ENCODE measurements at regions not wholly inside any gene's neighbourhood (a gene's known extent, or its start where the extent isn't known, plus 50 kb on each side); places are given as distances from the start of the nearest gene placed in this dataset.

DNA sequence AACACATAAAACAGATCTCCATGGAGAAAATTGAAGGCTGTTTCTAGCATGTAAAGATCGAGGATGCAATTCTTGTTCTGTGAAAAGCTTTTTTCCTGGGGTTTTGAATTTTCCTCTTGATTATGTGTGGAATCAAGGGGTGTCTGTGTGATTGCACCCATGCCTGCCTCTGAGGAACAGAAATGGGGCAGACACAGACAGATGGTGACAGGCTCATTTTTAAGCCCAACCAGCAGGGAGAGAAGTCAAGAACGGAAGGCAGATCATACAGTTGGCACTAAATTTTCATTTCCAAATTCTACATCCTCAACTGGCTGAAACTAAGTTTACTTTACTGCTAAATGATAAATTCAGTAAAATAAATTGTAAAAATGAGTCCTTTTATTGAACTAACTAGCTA, 1037.7 kb upstream of the KLHL29 start:
- TF ChIP-seq, protein P1, sequence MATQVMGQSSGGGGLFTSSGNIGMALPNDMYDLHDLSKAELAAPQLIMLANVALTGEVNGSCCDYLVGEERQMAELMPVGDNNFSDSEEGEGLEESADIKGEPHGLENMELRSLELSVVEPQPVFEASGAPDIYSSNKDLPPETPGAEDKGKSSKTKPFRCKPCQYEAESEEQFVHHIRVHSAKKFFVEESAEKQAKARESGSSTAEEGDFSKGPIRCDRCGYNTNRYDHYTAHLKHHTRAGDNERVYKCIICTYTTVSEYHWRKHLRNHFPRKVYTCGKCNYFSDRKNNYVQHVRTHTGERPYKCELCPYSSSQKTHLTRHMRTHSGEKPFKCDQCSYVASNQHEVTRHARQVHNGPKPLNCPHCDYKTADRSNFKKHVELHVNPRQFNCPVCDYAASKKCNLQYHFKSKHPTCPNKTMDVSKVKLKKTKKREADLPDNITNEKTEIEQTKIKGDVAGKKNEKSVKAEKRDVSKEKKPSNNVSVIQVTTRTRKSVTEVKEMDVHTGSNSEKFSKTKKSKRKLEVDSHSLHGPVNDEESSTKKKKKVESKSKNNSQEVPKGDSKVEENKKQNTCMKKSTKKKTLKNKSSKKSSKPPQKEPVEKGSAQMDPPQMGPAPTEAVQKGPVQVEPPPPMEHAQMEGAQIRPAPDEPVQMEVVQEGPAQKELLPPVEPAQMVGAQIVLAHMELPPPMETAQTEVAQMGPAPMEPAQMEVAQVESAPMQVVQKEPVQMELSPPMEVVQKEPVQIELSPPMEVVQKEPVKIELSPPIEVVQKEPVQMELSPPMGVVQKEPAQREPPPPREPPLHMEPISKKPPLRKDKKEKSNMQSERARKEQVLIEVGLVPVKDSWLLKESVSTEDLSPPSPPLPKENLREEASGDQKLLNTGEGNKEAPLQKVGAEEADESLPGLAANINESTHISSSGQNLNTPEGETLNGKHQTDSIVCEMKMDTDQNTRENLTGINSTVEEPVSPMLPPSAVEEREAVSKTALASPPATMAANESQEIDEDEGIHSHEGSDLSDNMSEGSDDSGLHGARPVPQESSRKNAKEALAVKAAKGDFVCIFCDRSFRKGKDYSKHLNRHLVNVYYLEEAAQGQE (IDR thresholded peaks at IDR 0.05; ENCODE audit: insufficient read depth in 1 of 2, low read depth in 2 of 2, low read length in 1 of 2): no peak
- TF ChIP-seq TCF7L2 (IDR thresholded peaks at IDR 0.05; ENCODE audit: low read depth, low read length) (no peak), POLR2AphosphoS5 (IDR thresholded peaks at IDR 0.05; ENCODE audit: low read depth, low read length) (no peak), SIN3A (IDR thresholded peaks at IDR 0.05; ENCODE audit: borderline replicate concordance, insufficient read depth, low read depth, low read length) (no peak)
- TF ChIP-seq, protein P2, sequence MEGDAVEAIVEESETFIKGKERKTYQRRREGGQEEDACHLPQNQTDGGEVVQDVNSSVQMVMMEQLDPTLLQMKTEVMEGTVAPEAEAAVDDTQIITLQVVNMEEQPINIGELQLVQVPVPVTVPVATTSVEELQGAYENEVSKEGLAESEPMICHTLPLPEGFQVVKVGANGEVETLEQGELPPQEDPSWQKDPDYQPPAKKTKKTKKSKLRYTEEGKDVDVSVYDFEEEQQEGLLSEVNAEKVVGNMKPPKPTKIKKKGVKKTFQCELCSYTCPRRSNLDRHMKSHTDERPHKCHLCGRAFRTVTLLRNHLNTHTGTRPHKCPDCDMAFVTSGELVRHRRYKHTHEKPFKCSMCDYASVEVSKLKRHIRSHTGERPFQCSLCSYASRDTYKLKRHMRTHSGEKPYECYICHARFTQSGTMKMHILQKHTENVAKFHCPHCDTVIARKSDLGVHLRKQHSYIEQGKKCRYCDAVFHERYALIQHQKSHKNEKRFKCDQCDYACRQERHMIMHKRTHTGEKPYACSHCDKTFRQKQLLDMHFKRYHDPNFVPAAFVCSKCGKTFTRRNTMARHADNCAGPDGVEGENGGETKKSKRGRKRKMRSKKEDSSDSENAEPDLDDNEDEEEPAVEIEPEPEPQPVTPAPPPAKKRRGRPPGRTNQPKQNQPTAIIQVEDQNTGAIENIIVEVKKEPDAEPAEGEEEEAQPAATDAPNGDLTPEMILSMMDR (IDR thresholded peaks at IDR 0.05): no peak
- ChIA-PET POLR2A (no interaction called here), CTCF (no interaction called here)
- Histone ChIP-seq H3K4me1 (ENCODE audit: control insufficient read depth, insufficient read depth, low read length) (no peaks in the 10 kb centered on the region), H3K9me3 (ENCODE audit: control insufficient read depth, insufficient read depth, low read depth, low read length) (no peaks in the 10 kb centered on the region), H3K27me3 (ENCODE audit: control insufficient read depth, insufficient read depth, low read length) (no peaks in the 10 kb centered on the region), H3K27ac (ENCODE audit: low read length) (no peak overlapping the region), H3K36me3 (ENCODE audit: control insufficient read depth, insufficient read depth, low read length) (no peaks in the 10 kb centered on the region), H3K4me3 (ENCODE audit: low read depth in 2 of 2, low read length in 2 of 2) (no peak overlapping the region)
- intact Hi-C loops (cut with micrococcal nuclease; ENCODE audit: unreplicated experiment) (no loop called here), in situ Hi-C loops (cut with HindIII; ENCODE audit: low pct_unique_long_range_greater_than_20kb, low sequenced_read_pairs) (no loop called here)
- ATAC-seq: no peak
- no TSS peak for BruUV-seq (replicated peaks)
- no peak for DNase-seq (ENCODE audit: low read depth, low spot score)

DNA sequence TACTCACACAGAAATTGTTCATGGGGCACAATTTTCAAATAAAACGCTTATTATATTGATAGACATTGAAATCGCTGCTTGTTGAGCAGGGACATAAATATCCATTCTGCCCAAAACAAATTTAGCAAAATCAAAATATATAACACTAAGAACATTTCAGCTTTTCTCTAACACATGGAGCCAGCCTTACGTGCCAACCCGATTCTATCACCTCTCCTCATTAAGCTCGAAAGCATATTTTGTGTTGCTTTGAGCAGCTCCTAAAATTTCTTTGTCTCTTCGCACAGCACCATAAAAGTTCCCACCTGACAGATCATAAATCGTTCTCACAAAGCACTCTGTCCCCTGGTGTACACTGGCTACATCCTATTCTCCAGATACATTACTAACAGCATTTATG, 1034.4 kb upstream of the KLHL29 start:
- DNase-seq (ENCODE audit: low read depth, low spot score) (no peak), ATAC-seq (no peak)
- H3K27ac ChIP-seq (ENCODE audit: low read length): no peak overlapping the region
- no peaks in the 10 kb centered on the region for H3K4me1 ChIP-seq (ENCODE audit: control insufficient read depth, insufficient read depth, low read length)
- H3K9me3 ChIP-seq (ENCODE audit: control insufficient read depth, insufficient read depth, low read depth, low read length): no peaks in the 10 kb centered on the region
- no peak overlapping the region for H3K4me3 ChIP-seq (ENCODE audit: low read depth in 2 of 2, low read length in 2 of 2)
- no peaks in the 10 kb centered on the region for H3K27me3 ChIP-seq (ENCODE audit: control insufficient read depth, insufficient read depth, low read length)
- no peak for TF ChIP-seq TCF7L2 (IDR thresholded peaks at IDR 0.05; ENCODE audit: low read depth, low read length)
- TF ChIP-seq POLR2AphosphoS5 (IDR thresholded peaks at IDR 0.05; ENCODE audit: low read depth, low read length): no peak
- TF ChIP-seq SIN3A (IDR thresholded peaks at IDR 0.05; ENCODE audit: borderline replicate concordance, insufficient read depth, low read depth, low read length): no peak
- TF ChIP-seq, protein P1 (IDR thresholded peaks at IDR 0.05; ENCODE audit: insufficient read depth in 1 of 2, low read depth in 2 of 2, low read length in 1 of 2): no peak
- TF ChIP-seq, protein P2 (IDR thresholded peaks at IDR 0.05): no peak
- no peaks in the 10 kb centered on the region for H3K36me3 ChIP-seq (ENCODE audit: control insufficient read depth, insufficient read depth, low read length)
- ChIA-PET POLR2A (no interaction called here), CTCF (no interaction called here)
- intact Hi-C loops (cut with micrococcal nuclease; ENCODE audit: unreplicated experiment): no loop called here
- no TSS peak for BruUV-seq (replicated peaks)
- in situ Hi-C loops (cut with HindIII; ENCODE audit: low pct_unique_long_range_greater_than_20kb, low sequenced_read_pairs): no loop called here

All from Panc1 (cell line).